Mesendoderm (in vitro differentiated cells): ENCODE measurements at regions not wholly inside any gene's neighbourhood (a gene's known extent, or its start where the extent isn't known, plus 50 kb on each side); places are given as distances from the start of the nearest gene placed in this dataset.

Experiments used
- DNase-seq: peaks from one replicate; pipeline ENCODE4 v3.0.0; 2013
- H2AK5ac ChIP-seq: 2 replicates; pipeline ENCODE4 v1.6.1; 2013; ENCODE audit warnings: low read length, inconsistent platforms
- H2BK120ac ChIP-seq: 2 replicates; pipeline ENCODE4 v1.6.1; 2013; ENCODE audit warnings: low read depth, mild to moderate bottlenecking, low read length, moderate library complexity, mixed read lengths
- H2BK15ac ChIP-seq: replicated peaks from 2 replicates; pipeline ENCODE4 v1.6.1; 2013; ENCODE audit warnings: low read depth, mild to moderate bottlenecking, moderate library complexity
- H2BK5ac ChIP-seq: 2 replicates; pipeline ENCODE4 v1.6.1; 2013; ENCODE audit warnings: low read length, inconsistent platforms
- H3K18ac ChIP-seq: 2 replicates; pipeline ENCODE4 v1.6.1; 2013; ENCODE audit warnings: mild to moderate bottlenecking, low read length, mixed read lengths
- H3K23ac ChIP-seq: one replicate; pipeline ENCODE4 v1.6.1; 2013; ENCODE audit warnings: low read length
- H3K27ac ChIP-seq: 2 replicates; pipeline ENCODE4 v1.5.1; 2013; ENCODE audit warnings: low read depth, mild to moderate bottlenecking, inconsistent platforms, low read length, moderate library complexity
- H3K27me3 ChIP-seq: 2 replicates; pipeline ENCODE4 v1.6.1; 2013; ENCODE audit warnings: low read length, control low read depth, mild to moderate bottlenecking, inconsistent platforms; ENCODE audit not compliant: insufficient read depth, poor library complexity
- H3K36me3 ChIP-seq: 2 replicates; pipeline ENCODE4 v1.6.1; 2013; ENCODE audit warnings: low read length, inconsistent platforms; ENCODE audit not compliant: control insufficient read depth, insufficient read depth
- H3K4ac ChIP-seq: one replicate; pipeline ENCODE4 v1.6.1; 2013; ENCODE audit warnings: low read depth, mild to moderate bottlenecking, low read length, moderate library complexity
- H3K4me1 ChIP-seq: 2 replicates; pipeline ENCODE4 v1.6.1; 2013; ENCODE audit warnings: low read depth, low read length, inconsistent platforms; ENCODE audit not compliant: control insufficient read depth
- H3K4me2 ChIP-seq: 2 replicates; pipeline ENCODE4 v1.6.1; 2013; ENCODE audit warnings: low read length
- H3K4me3 ChIP-seq: 2 replicates; pipeline ENCODE4 v1.5.1; 2013; ENCODE audit warnings: mild to moderate bottlenecking, low read length
- H3K56ac ChIP-seq: one replicate; pipeline ENCODE4 v1.6.1; 2013; ENCODE audit warnings: low read length
- H3K79me1 ChIP-seq: 2 replicates; pipeline ENCODE4 v1.6.1; 2013; ENCODE audit warnings: low read length, inconsistent platforms
- H3K79me2 ChIP-seq: 2 replicates; pipeline ENCODE4 v1.6.1; 2013; ENCODE audit warnings: mild to moderate bottlenecking, low read length; ENCODE audit not compliant: control insufficient read depth, insufficient read depth
- H3K9ac ChIP-seq: 2 replicates; pipeline ENCODE4 v1.6.1; 2013; ENCODE audit warnings: low read length, inconsistent platforms
- H4K5ac ChIP-seq: one replicate; pipeline ENCODE4 v1.6.1; 2013; ENCODE audit warnings: low read length
- H4K8ac ChIP-seq: one replicate; pipeline ENCODE4 v1.6.1; 2013; ENCODE audit warnings: low read depth, mild to moderate bottlenecking, control low read depth, low read length, moderate library complexity
- WGBS: extraction: QIAGEN DNeasy Blood & Tissue Kit; methylation state at CpG from one replicate; pipeline ENCODE4 v1.1.7; 2013; ENCODE audit warnings: low lambda C conversion rate, missing lambda C conversion rate; ENCODE audit not compliant: insufficient coverage; ENCODE audit errors: extremely low coverage; 5-methylcytosine and 5-hydroxymethylcytosine counted together

DNA sequence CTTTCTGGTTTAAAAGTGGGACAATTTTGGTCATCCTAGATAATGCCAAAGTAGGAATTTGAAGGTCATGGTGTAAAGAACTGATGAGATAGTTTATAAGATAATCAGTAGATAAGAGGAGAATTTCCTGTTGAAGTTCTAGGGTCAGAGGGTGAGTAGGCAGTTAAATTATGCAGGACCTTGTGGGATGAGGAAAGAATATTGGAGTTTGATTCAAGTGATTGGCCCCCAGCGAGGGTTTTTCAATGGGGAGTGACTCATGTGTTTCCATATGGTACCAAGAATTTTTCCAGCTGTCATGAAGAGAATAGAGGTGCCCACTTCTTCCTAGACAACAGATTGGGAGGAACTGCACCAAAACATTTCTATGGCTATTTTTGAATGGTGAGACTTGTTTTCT lies 940.2 kb upstream of the ZEB2 start:
- H3K27me3 ChIP-seq, result no peaks in the 10 kb centered on the region
- H4K5ac ChIP-seq, result no peak overlapping the region
- no peaks in the 10 kb centered on the region for H3K79me2 ChIP-seq
- no peak overlapping the region for H2BK120ac ChIP-seq
- no peak overlapping the region for H4K8ac ChIP-seq
- H2AK5ac ChIP-seq, result no peak overlapping the region
- H2BK5ac ChIP-seq, result no peak overlapping the region
- no peak overlapping the region for H3K9ac ChIP-seq
- no CpG with 5 or more reads among the region's 1 CpG for WGBS
- no peak overlapping the region for H3K23ac ChIP-seq
- H3K4ac ChIP-seq, result no peak overlapping the region
- no peak overlapping the region for H3K27ac ChIP-seq
- DNase-seq, result peak; percentile 9
- no peak overlapping the region for H3K4me3 ChIP-seq
- H3K4me1 ChIP-seq, result no peaks in the 10 kb centered on the region
- H3K36me3 ChIP-seq, result no peaks in the 10 kb centered on the region
- H3K79me1 ChIP-seq, result no peaks in the 10 kb centered on the region
- H3K4me2 ChIP-seq, result no peak overlapping the region
- H3K56ac ChIP-seq, result no peak overlapping the region
- no peak overlapping the region for H3K18ac ChIP-seq
- no peak overlapping the region for H2BK15ac ChIP-seq

GRCh38 chr2:145431181-145431951 lies 911.4 kb upstream of the ZEB2 start:
- peak; percentile 81 for DNase-seq
- no peak overlapping the region for H3K4me3 ChIP-seq
- no peak overlapping the region for H3K18ac ChIP-seq
- no peak overlapping the region for H3K4ac ChIP-seq
- no peak overlapping the region for H3K56ac ChIP-seq
- H2BK15ac ChIP-seq, result no peak overlapping the region
- no peak overlapping the region for H4K8ac ChIP-seq
- H3K27ac ChIP-seq, result no peak overlapping the region
- H3K4me1 ChIP-seq, result peaks cover 3% of the 10 kb centered on the region
- H3K23ac ChIP-seq, result no peak overlapping the region
- no peak overlapping the region for H2BK5ac ChIP-seq
- H3K36me3 ChIP-seq, result no peaks in the 10 kb centered on the region
- H3K4me2 ChIP-seq, result no peak overlapping the region
- no peak overlapping the region for H4K5ac ChIP-seq
- no peak overlapping the region for H3K9ac ChIP-seq
- no peak overlapping the region for H2AK5ac ChIP-seq
- H3K27me3 ChIP-seq, result no peaks in the 10 kb centered on the region
- no CpG with 5 or more reads among the region's 9 CpGs for WGBS
- H3K79me1 ChIP-seq, result no peaks in the 10 kb centered on the region
- no peaks in the 10 kb centered on the region for H3K79me2 ChIP-seq
- H2BK120ac ChIP-seq, result no peak overlapping the region

GRCh38 chr2:145423809-145424208 lies 903.9 kb upstream of the ZEB2 start:
- Histone ChIP-seq H3K36me3 (no peaks in the 10 kb centered on the region), H3K9ac (no peak overlapping the region), H2BK120ac (no peak overlapping the region), H3K56ac (no peak overlapping the region), H3K27ac (no peak overlapping the region), H3K4me1 (no peaks in the 10 kb centered on the region), H2BK5ac (no peak overlapping the region), H3K4me3 (no peak overlapping the region), H2BK15ac (no peak overlapping the region), H4K8ac (no peak overlapping the region), H2AK5ac (no peak overlapping the region), H3K23ac (no peak overlapping the region), H3K4me2 (no peak overlapping the region), H3K18ac (no peak overlapping the region), H3K79me1 (no peaks in the 10 kb centered on the region), H4K5ac (no peak overlapping the region), H3K4ac (no peak overlapping the region), H3K27me3 (no peaks in the 10 kb centered on the region), H3K79me2 (no peaks in the 10 kb centered on the region)
- no peak for DNase-seq
- WGBS, result no CpG with 5 or more reads among the region's 1 CpG

GRCh38 chr2:145422576-145422975 lies 902.7 kb upstream of the ZEB2 start:
- Histone ChIP-seq H3K9ac (no peak overlapping the region), H3K4me2 (no peak overlapping the region), H3K4me3 (no peak overlapping the region), H3K18ac (no peak overlapping the region), H3K27me3 (no peaks in the 10 kb centered on the region), H2AK5ac (no peak overlapping the region), H4K5ac (no peak overlapping the region), H2BK15ac (no peak overlapping the region), H2BK5ac (no peak overlapping the region), H3K23ac (no peak overlapping the region), H3K79me2 (no peaks in the 10 kb centered on the region), H3K36me3 (no peaks in the 10 kb centered on the region), H3K56ac (no peak overlapping the region), H2BK120ac (no peak overlapping the region), H4K8ac (no peak overlapping the region), H3K79me1 (no peaks in the 10 kb centered on the region), H3K27ac (no peak overlapping the region), H3K4ac (no peak overlapping the region), H3K4me1 (no peaks in the 10 kb centered on the region)
- DNase-seq, result no peak
- no CpG with 5 or more reads among the region's 1 CpG for WGBS

DNA sequence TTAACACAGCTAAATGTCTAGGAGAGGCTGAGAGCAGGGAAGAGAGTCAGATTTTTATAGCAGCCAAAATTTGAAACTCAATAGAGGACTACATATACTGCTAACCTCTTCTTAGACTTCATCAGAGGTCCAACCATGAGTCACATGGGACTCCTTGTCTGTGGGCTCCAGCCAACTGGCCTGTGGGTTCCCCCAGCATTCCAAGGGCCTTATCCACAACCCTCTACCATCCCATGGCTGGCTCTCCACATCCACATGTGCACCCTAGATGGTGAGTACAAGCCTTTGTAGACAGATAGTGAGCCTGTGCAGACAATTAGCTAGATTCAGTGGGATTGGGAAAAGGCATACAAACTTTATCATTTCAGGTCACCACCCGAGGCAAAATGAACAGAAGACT lies 901.9 kb upstream of the ZEB2 start:
- Histone ChIP-seq H2BK5ac (no peak overlapping the region), H3K23ac (no peak overlapping the region), H2BK15ac (no peak overlapping the region), H3K18ac (no peak overlapping the region), H3K56ac (no peak overlapping the region), H2AK5ac (no peak overlapping the region), H2BK120ac (no peak overlapping the region), H3K4me1 (no peaks in the 10 kb centered on the region), H3K79me1 (no peaks in the 10 kb centered on the region), H3K79me2 (no peaks in the 10 kb centered on the region), H4K5ac (no peak overlapping the region), H4K8ac (no peak overlapping the region), H3K4me3 (no peak overlapping the region), H3K36me3 (no peaks in the 10 kb centered on the region), H3K9ac (no peak overlapping the region), H3K27ac (no peak overlapping the region), H3K27me3 (no peaks in the 10 kb centered on the region), H3K4ac (no peak overlapping the region), H3K4me2 (no peak overlapping the region)
- no peak for DNase-seq
- no CpG with 5 or more reads among the region's 1 CpG for WGBS

DNA sequence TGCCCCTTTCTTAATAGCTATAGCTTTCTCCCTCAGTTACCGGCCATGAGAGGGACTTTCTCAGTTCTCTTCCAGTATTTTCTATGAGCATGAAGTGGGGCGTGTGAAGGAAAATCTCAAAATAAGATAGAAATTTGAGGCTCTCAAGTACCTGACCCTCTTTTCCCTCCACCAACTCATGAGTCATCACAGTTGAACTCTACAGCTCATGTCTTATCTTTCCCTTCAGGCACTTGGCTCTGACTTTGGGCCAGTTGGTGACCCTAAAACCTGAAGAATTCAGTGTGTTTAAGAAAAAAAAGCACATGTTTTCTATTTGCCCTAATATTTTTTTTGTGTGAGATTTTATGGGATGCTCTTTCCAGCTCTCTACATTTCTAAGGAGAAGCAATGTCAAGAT lies 896.7 kb upstream of the ZEB2 start:
- no peaks in the 10 kb centered on the region for H3K79me2 ChIP-seq
- H3K4me3 ChIP-seq, result no peak overlapping the region
- H3K27ac ChIP-seq, result no peak overlapping the region
- no peak overlapping the region for H2BK15ac ChIP-seq
- H3K18ac ChIP-seq, result no peak overlapping the region
- H3K36me3 ChIP-seq, result no peaks in the 10 kb centered on the region
- no peak overlapping the region for H2AK5ac ChIP-seq
- H3K4ac ChIP-seq, result no peak overlapping the region
- H3K4me1 ChIP-seq, result no peaks in the 10 kb centered on the region
- H3K4me2 ChIP-seq, result no peak overlapping the region
- no peaks in the 10 kb centered on the region for H3K79me1 ChIP-seq
- no peak for DNase-seq
- no CpG with 5 or more reads among the region's 2 CpGs for whole genome bisulfite sequencing
- no peak overlapping the region for H3K23ac ChIP-seq
- no peak overlapping the region for H2BK5ac ChIP-seq
- no peak overlapping the region for H3K9ac ChIP-seq
- H3K27me3 ChIP-seq, result no peaks in the 10 kb centered on the region
- no peak overlapping the region for H3K56ac ChIP-seq
- H2BK120ac ChIP-seq, result no peak overlapping the region
- H4K5ac ChIP-seq, result no peak overlapping the region
- H4K8ac ChIP-seq, result no peak overlapping the region
